ENCODE measurements at regions not wholly inside any gene's neighbourhood (a gene's known extent, or its start where the extent isn't known, plus 50 kb on each side); places are given as distances from the start of the nearest gene placed in this dataset.

DNA sequence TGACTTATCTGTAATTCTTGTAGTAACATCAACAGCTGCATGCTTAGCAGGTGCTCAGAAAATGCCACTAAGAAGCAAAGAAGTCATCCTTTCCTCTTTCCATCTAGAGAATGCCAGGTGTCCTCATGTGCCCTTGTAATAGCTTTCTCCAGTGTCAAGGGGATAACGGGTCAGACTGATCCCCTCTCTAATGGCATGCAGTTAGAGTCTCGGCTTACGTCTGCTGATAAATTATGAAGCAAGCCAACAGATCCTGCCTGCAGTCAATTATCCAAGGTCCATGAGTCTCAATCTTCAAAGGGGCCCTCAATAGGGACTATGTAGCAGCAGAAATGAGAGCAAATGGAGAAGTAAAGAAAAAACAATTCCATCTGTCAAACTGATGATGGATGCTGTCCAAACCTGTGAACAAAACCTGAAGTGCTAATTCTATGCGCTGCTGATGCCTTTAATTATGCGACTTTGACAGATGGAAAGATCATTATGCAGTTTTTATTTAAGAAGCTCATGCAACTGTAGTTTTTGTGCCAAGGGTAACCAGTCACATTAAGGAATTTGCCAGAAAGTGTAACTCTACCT lies 162.8 kb upstream of the PEX5L start:
- DNase-seq, result no peak
- intact Hi-C loops (cut with DNase I; ENCODE audit: low total_unique reads), result no loop called here
- Histone ChIP-seq H3K27me3 (no peaks in the 10 kb centered on the region), H3K4me3 (no peak overlapping the region), H3K27ac (no peak overlapping the region), H3K36me3 (no peaks in the 10 kb centered on the region), H3K4me1 (no peaks in the 10 kb centered on the region), H3K9me3 (no peaks in the 10 kb centered on the region)
- TF ChIP-seq, protein P1, sequence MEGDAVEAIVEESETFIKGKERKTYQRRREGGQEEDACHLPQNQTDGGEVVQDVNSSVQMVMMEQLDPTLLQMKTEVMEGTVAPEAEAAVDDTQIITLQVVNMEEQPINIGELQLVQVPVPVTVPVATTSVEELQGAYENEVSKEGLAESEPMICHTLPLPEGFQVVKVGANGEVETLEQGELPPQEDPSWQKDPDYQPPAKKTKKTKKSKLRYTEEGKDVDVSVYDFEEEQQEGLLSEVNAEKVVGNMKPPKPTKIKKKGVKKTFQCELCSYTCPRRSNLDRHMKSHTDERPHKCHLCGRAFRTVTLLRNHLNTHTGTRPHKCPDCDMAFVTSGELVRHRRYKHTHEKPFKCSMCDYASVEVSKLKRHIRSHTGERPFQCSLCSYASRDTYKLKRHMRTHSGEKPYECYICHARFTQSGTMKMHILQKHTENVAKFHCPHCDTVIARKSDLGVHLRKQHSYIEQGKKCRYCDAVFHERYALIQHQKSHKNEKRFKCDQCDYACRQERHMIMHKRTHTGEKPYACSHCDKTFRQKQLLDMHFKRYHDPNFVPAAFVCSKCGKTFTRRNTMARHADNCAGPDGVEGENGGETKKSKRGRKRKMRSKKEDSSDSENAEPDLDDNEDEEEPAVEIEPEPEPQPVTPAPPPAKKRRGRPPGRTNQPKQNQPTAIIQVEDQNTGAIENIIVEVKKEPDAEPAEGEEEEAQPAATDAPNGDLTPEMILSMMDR (IDR thresholded peaks at IDR 0.05), result no peak

DNA sequence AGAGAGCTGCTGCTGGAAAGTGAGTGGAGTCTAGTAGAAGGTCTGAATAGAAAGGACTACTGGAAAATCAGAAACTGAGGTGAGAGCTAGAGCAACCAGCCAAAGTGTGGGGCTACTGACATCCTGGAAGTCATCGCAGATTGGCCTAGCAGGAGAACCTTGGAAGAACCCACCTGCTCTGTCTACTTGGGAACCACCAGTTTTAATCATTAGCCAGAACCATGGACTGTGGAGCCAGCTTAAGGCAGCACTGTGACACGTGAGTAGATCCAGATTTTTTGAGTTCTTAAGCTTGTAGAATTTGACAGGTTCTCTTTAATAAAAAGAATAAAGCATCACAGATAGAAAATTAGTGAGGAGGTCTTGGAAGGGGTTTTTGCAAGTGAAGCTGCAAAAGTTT lies 179.1 kb upstream of the PEX5L start:
- Histone ChIP-seq H3K36me3 (no peaks in the 10 kb centered on the region), H3K27me3 (no peaks in the 10 kb centered on the region), H3K9me3 (no peaks in the 10 kb centered on the region), H3K4me1 (no peaks in the 10 kb centered on the region), H3K27ac (no peak overlapping the region), H3K4me3 (no peak overlapping the region)
- TF ChIP-seq, protein P1 (IDR thresholded peaks at IDR 0.05), result no peak
- no peak for DNase-seq
- intact Hi-C loops (cut with DNase I; ENCODE audit: low total_unique reads), result no loop called here

- no peaks in the 10 kb centered on the region for H3K36me3 ChIP-seq
- H3K27me3 ChIP-seq, result no peaks in the 10 kb centered on the region
- H3K9me3 ChIP-seq, result peaks cover 0 to 8% (median 0%) of the 10 kb centered on the region in 3 donors
- H3K4me1 ChIP-seq, result no peaks in the 10 kb centered on the region
- DNase-seq, result no peak
- TF ChIP-seq, protein P1 (IDR thresholded peaks at IDR 0.05), result no peak
- no peak overlapping the region for H3K4me3 ChIP-seq
- no peak overlapping the region for H3K27ac ChIP-seq
- intact Hi-C loops (cut with DNase I; ENCODE audit: low total_unique reads), result no loop called here
These were observed 186.5 kb upstream of the PEX5L start for GRCh38 chr3:180223268-180223667.

DNA sequence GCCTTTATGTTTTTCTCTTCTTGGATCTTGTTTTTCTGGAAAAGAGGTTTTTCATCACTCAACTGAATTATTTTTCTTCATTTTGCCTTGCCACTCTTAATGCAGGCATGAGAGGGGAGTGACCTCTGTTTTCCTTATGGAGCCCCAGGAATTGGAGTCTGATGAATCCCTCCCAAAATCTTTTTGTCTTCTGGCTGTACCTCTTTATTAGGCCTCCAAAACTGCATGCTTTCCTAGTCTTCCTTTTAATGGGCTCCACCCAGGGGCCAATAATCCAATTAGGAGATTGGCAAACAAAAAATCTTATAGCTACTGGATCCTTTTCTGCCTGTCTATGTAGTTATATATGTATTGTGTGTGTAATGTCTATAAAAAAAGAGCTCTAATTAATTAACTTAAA lies 192.4 kb upstream of the PEX5L start:
- intact Hi-C loops (cut with DNase I; ENCODE audit: low total_unique reads), result no loop called here
- Histone ChIP-seq H3K4me1 (no peaks in the 10 kb centered on the region), H3K27me3 (no peaks in the 10 kb centered on the region), H3K27ac (no peak overlapping the region), H3K4me3 (no peak overlapping the region), H3K9me3 (peaks cover 0 to 22% (median 21%) of the 10 kb centered on the region in 3 donors), H3K36me3 (no peaks in the 10 kb centered on the region)
- DNase-seq, result no peak
- TF ChIP-seq, protein P1 (IDR thresholded peaks at IDR 0.05), result no peak

- H3K36me3 ChIP-seq, result no peaks in the 10 kb centered on the region
- no peak overlapping the region for H3K27ac ChIP-seq
- no peak overlapping the region for H3K4me3 ChIP-seq
- intact Hi-C loops (cut with DNase I; ENCODE audit: low total_unique reads), result no loop called here
- TF ChIP-seq, protein P1 (IDR thresholded peaks at IDR 0.05), result no peak
- H3K27me3 ChIP-seq, result no peaks in the 10 kb centered on the region
- H3K9me3 ChIP-seq, result no peaks in the 10 kb centered on the region
- no peak for DNase-seq
- H3K4me1 ChIP-seq, result no peaks in the 10 kb centered on the region
These were observed 203.2 kb upstream of the PEX5L start for GRCh38 chr3:180239939-180240338.

GRCh38 chr3:180246688-180247195 lies 210.0 kb upstream of the PEX5L start:
- Histone ChIP-seq H3K4me3 (no peak overlapping the region), H3K27me3 (no peaks in the 10 kb centered on the region), H3K4me1 (no peaks in the 10 kb centered on the region), H3K27ac (no peak overlapping the region), H3K9me3 (no peaks in the 10 kb centered on the region), H3K36me3 (no peaks in the 10 kb centered on the region)
- DNase-seq, result no peak
- TF ChIP-seq, protein P1 (IDR thresholded peaks at IDR 0.05), result no peak
- intact Hi-C loops (cut with DNase I; ENCODE audit: low total_unique reads), result no loop called here

Data from tibial artery (tissue), 4 donors.